SK-N-SH treated with all-trans-retinoic acid at 6 μM for 48 hours (cell line): ENCODE measurements at regions not wholly inside any gene's neighbourhood (a gene's known extent, or its start where the extent isn't known, plus 50 kb on each side); places are given as distances from the start of the nearest gene placed in this dataset.

Experiments used
- ATAC-seq: fragments of 200-7000 bp; cut with Tn5 transposase; 3 replicates; pipeline ENCODE4 v1.9.1; 2020; ENCODE audit warnings: mild to moderate bottlenecking, moderate library complexity
- ARNTL ChIP-seq: fragments of 450-650 bp; formaldehyde crosslinking; IDR thresholded peaks from 2 replicates; pipeline ENCODE4 v1.5.0; 2020; ENCODE audit warnings: low read depth, mild to moderate bottlenecking, moderate library complexity, borderline replicate concordance
- BACH2 ChIP-seq: fragments of 250-450 bp; sonication (Bioruptor Pico); IDR thresholded peaks from 2 replicates; pipeline ENCODE4 v1.9.0; 2021; ENCODE audit warnings: mild to moderate bottlenecking, borderline replicate concordance
- CREB5 ChIP-seq: fragments of 250-450 bp; sonication (Bioruptor Pico); IDR thresholded peaks from 2 replicates; pipeline ENCODE4 v1.5.1; 2020; ENCODE audit warnings: low read depth, mild to moderate bottlenecking, moderate library complexity
- CSDC2 ChIP-seq: fragments of 250-450 bp; sonication (Bioruptor Pico); IDR thresholded peaks from 2 replicates; pipeline ENCODE4 v1.5.0; 2020; ENCODE audit warnings: mild to moderate bottlenecking, moderate library complexity
- ESRRG ChIP-seq: fragments of 250-450 bp; sonication (Bioruptor Pico); IDR thresholded peaks from 2 replicates; pipeline ENCODE4 v1.6.1; 2021; ENCODE audit warnings: mild to moderate bottlenecking
- GLIS3 ChIP-seq: fragments of 250-450 bp; sonication (Bioruptor Pico); IDR thresholded peaks from 2 replicates; pipeline ENCODE4 v1.5.0; 2020; ENCODE audit warnings: mild to moderate bottlenecking, moderate library complexity
- ISL1 ChIP-seq: fragments of 250-450 bp; sonication (Bioruptor Pico); IDR thresholded peaks from 2 replicates; pipeline ENCODE4 v2.1.2; 2022; ENCODE audit warnings: mild to moderate bottlenecking, moderate library complexity
- OSR1 ChIP-seq: fragments of 250-450 bp; sonication (Bioruptor Pico); IDR thresholded peaks from 2 replicates; pipeline ENCODE4 v1.8.0; 2022; ENCODE audit warnings: moderate library complexity, mild to moderate bottlenecking, inconsistent platforms
- PPARA ChIP-seq: fragments of 250-450 bp; sonication (Bioruptor Pico); IDR thresholded peaks from 2 replicates; pipeline ENCODE4 v1.5.0; 2020; ENCODE audit warnings: mild to moderate bottlenecking, borderline replicate concordance
- TCF4 ChIP-seq: fragments of 250-450 bp; sonication (Bioruptor Pico); IDR thresholded peaks from 2 replicates; pipeline ENCODE4 v1.8.0; 2021; ENCODE audit warnings: mild to moderate bottlenecking, moderate library complexity, borderline replicate concordance
- TOX ChIP-seq: fragments of 250-450 bp; sonication (Bioruptor Pico); IDR thresholded peaks from 2 replicates; pipeline ENCODE4 v1.8.0; 2021; ENCODE audit warnings: mild to moderate bottlenecking, moderate library complexity, borderline replicate concordance
- ZC3H10 ChIP-seq: fragments of 250-450 bp; sonication (Bioruptor Pico); IDR thresholded peaks from 2 replicates; pipeline ENCODE4 v1.5.1; 2021; ENCODE audit warnings: mild to moderate bottlenecking, moderate library complexity
- ZFP3 ChIP-seq: fragments of 250-450 bp; sonication (Bioruptor Pico); IDR thresholded peaks from 2 replicates; pipeline ENCODE4 v1.5.0; 2020; ENCODE audit warnings: mild to moderate bottlenecking, moderate library complexity
- ZFP30 ChIP-seq: fragments of 450-650 bp; formaldehyde crosslinking; IDR thresholded peaks from 2 replicates; pipeline ENCODE4 v1.5.0; 2022; ENCODE audit warnings: mild to moderate bottlenecking, moderate library complexity
- ZNF565 ChIP-seq: fragments of 450-650 bp; formaldehyde crosslinking; conservative IDR thresholded peaks from 2 replicates; pipeline ENCODE4 v1.5.0; 2020; ENCODE audit warnings: low read depth, mild to moderate bottlenecking, moderate library complexity
- ZNF70 ChIP-seq: fragments of 450-650 bp; formaldehyde crosslinking; IDR thresholded peaks from 2 replicates; pipeline ENCODE4 v1.5.0; 2020; ENCODE audit warnings: mild to moderate bottlenecking, moderate library complexity
- ZNF8 ChIP-seq: fragments of 450-650 bp; formaldehyde crosslinking; IDR thresholded peaks from 2 replicates; pipeline ENCODE4 v1.5.0; 2020; ENCODE audit warnings: mild to moderate bottlenecking, moderate library complexity
- TF ChIP-seq, protein P1 (sequence below): fragments of 250-450 bp; sonication (Bioruptor Pico); IDR thresholded peaks from 2 replicates; pipeline ENCODE4 v1.8.0; 2021; ENCODE audit warnings: low read depth, mild to moderate bottlenecking, moderate library complexity, borderline replicate concordance
- TF ChIP-seq, protein P2 (sequence below): fragments of 250-450 bp; sonication (Bioruptor Pico); IDR thresholded peaks from 2 replicates; pipeline ENCODE4 v1.8.0; 2020; ENCODE audit warnings: mild to moderate bottlenecking, moderate library complexity, borderline replicate concordance
- TF ChIP-seq, protein P3 (sequence below): fragments of 250-450 bp; sonication (Bioruptor Pico); IDR thresholded peaks from 2 replicates; pipeline ENCODE4 v1.5.0; 2020; ENCODE audit warnings: mild to moderate bottlenecking, moderate library complexity

DNA sequence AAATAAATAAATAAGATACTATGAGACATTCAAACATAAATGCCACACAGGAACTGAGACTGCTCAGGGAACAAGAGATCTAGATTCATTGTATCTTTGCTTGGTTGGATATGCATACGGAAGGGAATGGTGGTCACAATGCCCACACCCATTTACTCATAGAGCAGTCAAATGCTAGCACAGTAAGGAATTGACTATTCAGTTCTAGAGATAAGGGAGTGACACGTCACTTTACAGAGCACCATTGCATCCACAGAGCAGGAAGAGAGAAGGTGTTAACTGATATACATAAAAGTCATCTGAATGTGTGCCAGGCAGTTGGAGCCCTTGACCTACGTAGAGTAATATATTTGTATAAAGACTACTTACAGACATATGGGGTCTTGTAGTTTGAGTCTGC is 530.0 kb upstream of the NOVA1 start:
- no peak for ATAC-seq

DNA sequence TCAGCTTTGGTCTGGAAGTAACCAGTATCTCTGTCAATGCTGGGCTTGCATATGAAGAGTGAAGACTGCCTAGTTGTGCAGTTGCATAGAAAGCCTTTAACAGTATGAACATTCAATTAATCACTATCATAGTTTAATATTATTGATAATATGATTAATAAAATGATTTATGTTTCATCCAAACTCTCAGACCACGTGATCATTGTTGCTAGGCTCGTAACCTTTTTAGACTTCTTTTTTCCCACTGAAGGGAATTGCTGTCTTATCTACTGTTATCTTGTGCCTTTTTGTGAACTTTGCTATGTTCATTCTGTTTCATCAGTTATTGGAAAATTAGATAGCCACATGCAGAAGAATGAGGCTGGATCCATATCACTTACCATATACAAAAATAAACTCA is 536.4 kb upstream of the NOVA1 start:
- no peak for ATAC-seq
- TF ChIP-seq ESRRG (CRISPR knock-in tag) (no peak), ZFP30 (CRISPR knock-in tag) (no peak), ZC3H10 (CRISPR knock-in tag) (no peak), CREB5 (no peak), OSR1 (CRISPR knock-in tag) (no peak), ZFP3 (CRISPR knock-in tag) (no peak), TOX (no peak), ISL1 (CRISPR knock-in tag) (no peak), GLIS3 (CRISPR knock-in tag) (no peak), ZNF70 (CRISPR knock-in tag) (no peak), CSDC2 (no peak), ZNF565 (CRISPR knock-in tag) (no peak), PPARA (CRISPR knock-in tag) (no peak), TCF4 (CRISPR knock-in tag) (no peak), ZNF8 (no peak)
- TF ChIP-seq, protein P1, sequence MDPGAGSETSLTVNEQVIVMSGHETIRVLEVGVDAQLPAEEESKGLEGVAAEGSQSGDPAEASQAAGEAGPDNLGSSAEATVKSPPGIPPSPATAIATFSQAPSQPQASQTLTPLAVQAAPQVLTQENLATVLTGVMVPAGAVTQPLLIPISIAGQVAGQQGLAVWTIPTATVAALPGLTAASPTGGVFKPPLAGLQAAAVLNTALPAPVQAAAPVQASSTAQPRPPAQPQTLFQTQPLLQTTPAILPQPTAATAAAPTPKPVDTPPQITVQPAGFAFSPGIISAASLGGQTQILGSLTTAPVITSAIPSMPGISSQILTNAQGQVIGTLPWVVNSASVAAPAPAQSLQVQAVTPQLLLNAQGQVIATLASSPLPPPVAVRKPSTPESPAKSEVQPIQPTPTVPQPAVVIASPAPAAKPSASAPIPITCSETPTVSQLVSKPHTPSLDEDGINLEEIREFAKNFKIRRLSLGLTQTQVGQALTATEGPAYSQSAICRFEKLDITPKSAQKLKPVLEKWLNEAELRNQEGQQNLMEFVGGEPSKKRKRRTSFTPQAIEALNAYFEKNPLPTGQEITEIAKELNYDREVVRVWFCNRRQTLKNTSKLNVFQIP: no peak

More for the DNA sequence above, 530.0 kb upstream of the NOVA1 start:
- TF ChIP-seq, protein P1: no peak
- no peak for TF ChIP-seq CREB5

DNA sequence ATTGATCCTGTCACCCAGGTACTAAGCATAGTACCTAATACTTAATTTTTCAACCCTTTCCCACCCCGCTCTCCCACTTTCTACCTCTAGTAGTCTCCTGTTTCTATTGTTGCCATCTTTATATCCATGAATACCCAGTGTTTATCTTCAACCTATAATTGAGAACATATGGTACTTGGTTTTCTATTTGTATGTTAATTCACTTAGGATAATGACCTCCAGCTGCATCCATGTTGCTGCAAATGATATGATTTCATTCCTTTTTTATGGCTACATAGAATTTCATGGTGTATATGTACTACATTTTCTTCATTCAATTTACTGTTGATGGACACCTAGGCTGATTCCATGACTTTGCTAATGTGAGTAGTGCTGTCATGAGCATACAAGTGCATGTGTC is 547.3 kb upstream of the NOVA1 start:
- peak; percentile 84 for TF ChIP-seq ZNF70 (CRISPR knock-in tag)
- no peak for TF ChIP-seq ZFP30 (CRISPR knock-in tag)
- no peak for TF ChIP-seq GLIS3 (CRISPR knock-in tag)
- TF ChIP-seq ZC3H10 (CRISPR knock-in tag): no peak
- peak; percentile 74; the same call in 1 of the 2 replicates for TF ChIP-seq TCF4 (CRISPR knock-in tag)
- ATAC-seq: no peak

- ATAC-seq: no peak
- TF ChIP-seq ESRRG (CRISPR knock-in tag) (no peak), ARNTL (no peak), ZNF565 (CRISPR knock-in tag) (no peak), CREB5 (no peak), PPARA (CRISPR knock-in tag) (no peak), ZC3H10 (CRISPR knock-in tag) (no peak), ZNF70 (CRISPR knock-in tag) (no peak), CSDC2 (no peak), TOX (no peak), ZNF8 (no peak), ZFP30 (CRISPR knock-in tag) (no peak), BACH2 (CRISPR knock-in tag) (no peak), GLIS3 (CRISPR knock-in tag) (no peak), ISL1 (CRISPR knock-in tag) (no peak)
- TF ChIP-seq, protein P2, sequence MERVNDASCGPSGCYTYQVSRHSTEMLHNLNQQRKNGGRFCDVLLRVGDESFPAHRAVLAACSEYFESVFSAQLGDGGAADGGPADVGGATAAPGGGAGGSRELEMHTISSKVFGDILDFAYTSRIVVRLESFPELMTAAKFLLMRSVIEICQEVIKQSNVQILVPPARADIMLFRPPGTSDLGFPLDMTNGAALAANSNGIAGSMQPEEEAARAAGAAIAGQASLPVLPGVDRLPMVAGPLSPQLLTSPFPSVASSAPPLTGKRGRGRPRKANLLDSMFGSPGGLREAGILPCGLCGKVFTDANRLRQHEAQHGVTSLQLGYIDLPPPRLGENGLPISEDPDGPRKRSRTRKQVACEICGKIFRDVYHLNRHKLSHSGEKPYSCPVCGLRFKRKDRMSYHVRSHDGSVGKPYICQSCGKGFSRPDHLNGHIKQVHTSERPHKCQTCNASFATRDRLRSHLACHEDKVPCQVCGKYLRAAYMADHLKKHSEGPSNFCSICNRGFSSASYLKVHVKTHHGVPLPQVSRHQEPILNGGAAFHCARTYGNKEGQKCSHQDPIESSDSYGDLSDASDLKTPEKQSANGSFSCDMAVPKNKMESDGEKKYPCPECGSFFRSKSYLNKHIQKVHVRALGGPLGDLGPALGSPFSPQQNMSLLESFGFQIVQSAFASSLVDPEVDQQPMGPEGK: no peak
- TF ChIP-seq, protein P3, sequence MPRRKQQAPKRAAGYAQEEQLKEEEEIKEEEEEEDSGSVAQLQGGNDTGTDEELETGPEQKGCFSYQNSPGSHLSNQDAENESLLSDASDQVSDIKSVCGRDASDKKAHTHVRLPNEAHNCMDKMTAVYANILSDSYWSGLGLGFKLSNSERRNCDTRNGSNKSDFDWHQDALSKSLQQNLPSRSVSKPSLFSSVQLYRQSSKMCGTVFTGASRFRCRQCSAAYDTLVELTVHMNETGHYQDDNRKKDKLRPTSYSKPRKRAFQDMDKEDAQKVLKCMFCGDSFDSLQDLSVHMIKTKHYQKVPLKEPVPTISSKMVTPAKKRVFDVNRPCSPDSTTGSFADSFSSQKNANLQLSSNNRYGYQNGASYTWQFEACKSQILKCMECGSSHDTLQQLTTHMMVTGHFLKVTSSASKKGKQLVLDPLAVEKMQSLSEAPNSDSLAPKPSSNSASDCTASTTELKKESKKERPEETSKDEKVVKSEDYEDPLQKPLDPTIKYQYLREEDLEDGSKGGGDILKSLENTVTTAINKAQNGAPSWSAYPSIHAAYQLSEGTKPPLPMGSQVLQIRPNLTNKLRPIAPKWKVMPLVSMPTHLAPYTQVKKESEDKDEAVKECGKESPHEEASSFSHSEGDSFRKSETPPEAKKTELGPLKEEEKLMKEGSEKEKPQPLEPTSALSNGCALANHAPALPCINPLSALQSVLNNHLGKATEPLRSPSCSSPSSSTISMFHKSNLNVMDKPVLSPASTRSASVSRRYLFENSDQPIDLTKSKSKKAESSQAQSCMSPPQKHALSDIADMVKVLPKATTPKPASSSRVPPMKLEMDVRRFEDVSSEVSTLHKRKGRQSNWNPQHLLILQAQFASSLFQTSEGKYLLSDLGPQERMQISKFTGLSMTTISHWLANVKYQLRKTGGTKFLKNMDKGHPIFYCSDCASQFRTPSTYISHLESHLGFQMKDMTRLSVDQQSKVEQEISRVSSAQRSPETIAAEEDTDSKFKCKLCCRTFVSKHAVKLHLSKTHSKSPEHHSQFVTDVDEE (CRISPR knock-in tag): no peak
- TF ChIP-seq, protein P1: no peak
Measured at GRCh38 chr14:27148143-27148542, 550.3 kb upstream of the NOVA1 start.
